ENCODE measurements at regions not wholly inside any gene's neighbourhood (a gene's known extent, or its start where the extent isn't known, plus 50 kb on each side); places are given as distances from the start of the nearest gene placed in this dataset.

- Mint-ChIP-seq H3K36me3 (ENCODE audit: unreplicated experiment) (no peaks in the 10 kb centered on the region), H3K4me1 (ENCODE audit: low read depth, unreplicated experiment) (peaks cover 5% of the 10 kb centered on the region), H3K4me3 (ENCODE audit: unreplicated experiment) (no peak overlapping the region), H3K27ac (ENCODE audit: unreplicated experiment) (no peak overlapping the region), H3K27me3 (ENCODE audit: unreplicated experiment) (no peaks in the 10 kb centered on the region), H3K9me3 (ENCODE audit: unreplicated experiment) (no peaks in the 10 kb centered on the region)
- TF ChIP-seq, protein P1, sequence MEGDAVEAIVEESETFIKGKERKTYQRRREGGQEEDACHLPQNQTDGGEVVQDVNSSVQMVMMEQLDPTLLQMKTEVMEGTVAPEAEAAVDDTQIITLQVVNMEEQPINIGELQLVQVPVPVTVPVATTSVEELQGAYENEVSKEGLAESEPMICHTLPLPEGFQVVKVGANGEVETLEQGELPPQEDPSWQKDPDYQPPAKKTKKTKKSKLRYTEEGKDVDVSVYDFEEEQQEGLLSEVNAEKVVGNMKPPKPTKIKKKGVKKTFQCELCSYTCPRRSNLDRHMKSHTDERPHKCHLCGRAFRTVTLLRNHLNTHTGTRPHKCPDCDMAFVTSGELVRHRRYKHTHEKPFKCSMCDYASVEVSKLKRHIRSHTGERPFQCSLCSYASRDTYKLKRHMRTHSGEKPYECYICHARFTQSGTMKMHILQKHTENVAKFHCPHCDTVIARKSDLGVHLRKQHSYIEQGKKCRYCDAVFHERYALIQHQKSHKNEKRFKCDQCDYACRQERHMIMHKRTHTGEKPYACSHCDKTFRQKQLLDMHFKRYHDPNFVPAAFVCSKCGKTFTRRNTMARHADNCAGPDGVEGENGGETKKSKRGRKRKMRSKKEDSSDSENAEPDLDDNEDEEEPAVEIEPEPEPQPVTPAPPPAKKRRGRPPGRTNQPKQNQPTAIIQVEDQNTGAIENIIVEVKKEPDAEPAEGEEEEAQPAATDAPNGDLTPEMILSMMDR (IDR thresholded peaks at IDR 0.05; ENCODE audit: partially characterized antibody, unreplicated experiment) = no peak
- DNase-seq = no peak
Measured at GRCh38 chr6:91483415-91484105, 896.7 kb upstream of the MAP3K7 start.

- Mint-ChIP-seq H3K36me3 (ENCODE audit: unreplicated experiment) (no peaks in the 10 kb centered on the region), H3K4me1 (ENCODE audit: low read depth, unreplicated experiment) (peaks cover 2% of the 10 kb centered on the region), H3K9me3 (ENCODE audit: unreplicated experiment) (no peaks in the 10 kb centered on the region), H3K4me3 (ENCODE audit: unreplicated experiment) (no peak overlapping the region), H3K27ac (ENCODE audit: unreplicated experiment) (no peak overlapping the region), H3K27me3 (ENCODE audit: unreplicated experiment) (no peaks in the 10 kb centered on the region)
- DNase-seq = no peak
- TF ChIP-seq, protein P1 (IDR thresholded peaks at IDR 0.05; ENCODE audit: partially characterized antibody, unreplicated experiment) = no peak
Measured at GRCh38 chr6:91482498-91482897, 895.6 kb upstream of the MAP3K7 start.

GRCh38 chr6:91480402-91480801 lies 893.5 kb upstream of the MAP3K7 start:
- Mint-ChIP-seq H3K4me3 (ENCODE audit: unreplicated experiment) (no peak overlapping the region), H3K27ac (ENCODE audit: unreplicated experiment) (no peak overlapping the region), H3K27me3 (ENCODE audit: unreplicated experiment) (peaks cover 2% of the 10 kb centered on the region), H3K4me1 (ENCODE audit: low read depth, unreplicated experiment) (no peaks in the 10 kb centered on the region), H3K36me3 (ENCODE audit: unreplicated experiment) (no peaks in the 10 kb centered on the region), H3K9me3 (ENCODE audit: unreplicated experiment) (no peaks in the 10 kb centered on the region)
- DNase-seq = no peak
- TF ChIP-seq, protein P1 (IDR thresholded peaks at IDR 0.05; ENCODE audit: partially characterized antibody, unreplicated experiment) = no peak

DNA sequence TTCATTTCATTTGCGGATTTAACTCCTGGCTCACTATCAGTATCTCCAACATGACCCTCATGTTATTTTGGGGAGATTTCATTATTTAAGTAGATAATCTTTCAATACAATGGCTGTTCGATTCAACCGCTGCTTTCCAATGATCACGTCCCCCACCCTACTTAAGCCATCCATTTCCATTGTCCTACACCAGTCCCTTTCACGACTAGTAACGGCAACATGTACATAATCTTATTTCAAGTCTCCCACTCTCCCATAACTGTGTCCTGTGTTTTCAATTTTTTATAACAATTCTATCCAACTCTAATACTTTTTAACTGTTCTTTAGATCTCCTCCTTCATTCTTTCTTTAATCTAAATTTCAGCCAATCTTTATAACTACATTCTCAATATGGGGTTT lies 890.8 kb upstream of the MAP3K7 start:
- Mint-ChIP-seq H3K27ac (ENCODE audit: unreplicated experiment) (no peak overlapping the region), H3K4me3 (ENCODE audit: unreplicated experiment) (no peak overlapping the region), H3K4me1 (ENCODE audit: low read depth, unreplicated experiment) (no peaks in the 10 kb centered on the region), H3K9me3 (ENCODE audit: unreplicated experiment) (no peaks in the 10 kb centered on the region), H3K36me3 (ENCODE audit: unreplicated experiment) (no peaks in the 10 kb centered on the region), H3K27me3 (ENCODE audit: unreplicated experiment) (peaks cover 2% of the 10 kb centered on the region)
- TF ChIP-seq, protein P1 (IDR thresholded peaks at IDR 0.05; ENCODE audit: partially characterized antibody, unreplicated experiment) = no peak
- no peak for DNase-seq

DNA sequence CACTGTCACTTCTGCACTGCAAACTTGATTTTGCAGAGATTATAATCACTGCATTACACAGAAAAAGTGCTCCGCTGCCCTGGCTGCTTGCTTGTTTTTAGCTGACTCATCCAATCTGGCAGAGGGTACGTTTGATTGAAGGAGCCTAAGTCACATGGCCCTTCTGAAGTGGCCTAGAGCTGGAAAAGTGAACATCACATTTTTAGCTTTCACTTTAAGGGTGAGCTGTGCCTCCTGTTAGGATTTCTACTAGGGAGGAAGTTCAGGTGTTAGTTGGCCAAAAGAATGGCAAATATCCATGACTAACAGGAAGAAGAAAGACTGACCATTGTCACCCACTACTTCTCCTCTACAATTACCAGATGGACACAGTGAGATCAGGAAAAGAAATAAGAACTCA lies 889.1 kb upstream of the MAP3K7 start:
- no peak overlapping the region for H3K27ac Mint-ChIP-seq (ENCODE audit: unreplicated experiment)
- no peaks in the 10 kb centered on the region for H3K9me3 Mint-ChIP-seq (ENCODE audit: unreplicated experiment)
- TF ChIP-seq, protein P1 (IDR thresholded peaks at IDR 0.05; ENCODE audit: partially characterized antibody, unreplicated experiment) = no peak
- no peak overlapping the region for H3K4me3 Mint-ChIP-seq (ENCODE audit: unreplicated experiment)
- no peak for DNase-seq
- H3K27me3 Mint-ChIP-seq (ENCODE audit: unreplicated experiment) = peaks cover 2% of the 10 kb centered on the region
- no peaks in the 10 kb centered on the region for H3K4me1 Mint-ChIP-seq (ENCODE audit: low read depth, unreplicated experiment)
- no peaks in the 10 kb centered on the region for H3K36me3 Mint-ChIP-seq (ENCODE audit: unreplicated experiment)

Data from glutamatergic neuron (in vitro differentiated cells).